GM12878 (cell line): ENCODE measurements at regions not wholly inside any gene's neighbourhood (a gene's known extent, or its start where the extent isn't known, plus 50 kb on each side); places are given as distances from the start of the nearest gene placed in this dataset.

Experiments
- ATAC-seq: fragments of 200-7000 bp; cut with Tn5 transposase; 3 replicates; pipeline ENCODE4 v1.9.1; 2020; ENCODE audit warnings: mild to moderate bottlenecking, moderate library complexity
- BruUV-seq: library from RNA; stranded (reverse); fragments of 400-500 nt; replicated peaks from 2 replicates; lab custom pipeline; 2021; lab: Mats Ljungman, UMichigan
- CTCF ChIA-PET: fragments of 300-600 bp; sonication (Branson Sonifier 250); formaldehyde crosslinking; extraction: SDS; loops from one replicate; lab custom pipeline; 2021; ENCODE audit warnings: inconsistent platforms; lab: Yijun Ruan, JAX
- POLR2A ChIA-PET: fragments of 350-600 bp; formaldehyde crosslinking; extraction: SDS; loops from one replicate; lab custom pipeline; 2021; ENCODE audit warnings: inconsistent platforms; lab: Charles Lee
- RAD21 ChIA-PET: fragments of 300-600 bp; sonication (Branson Sonifier 250); formaldehyde crosslinking; loops from one replicate; lab custom pipeline; 2023; ENCODE audit warnings: antibody characterized with exemption; ENCODE audit not compliant: unreplicated experiment; lab: Charles Lee
- SMC1A ChIA-PET: fragments of 300-600 bp; sonication (Branson Sonifier 250); formaldehyde crosslinking; loops from one replicate; lab custom pipeline; 2023; ENCODE audit not compliant: unreplicated experiment, uncharacterized antibody; lab: Charles Lee
- DNase-seq: peaks from one replicate; pipeline ENCODE4 v3.0.0-alpha.2; 2011; ENCODE audit warnings: low read depth, low spot score
- FAIRE-seq: peaks from 3 replicates; lab custom pipeline; 2011; peaks lifted over from hg19 to GRCh38; lab: Jason Lieb, UNC
- H2AFZ ChIP-seq: 2 replicates; pipeline ENCODE4 v1.6.0; 2011; ENCODE audit warnings: low read depth, low read length, control low read depth; ENCODE audit not compliant: control insufficient read depth
- H3K27ac ChIP-seq: 2 replicates; pipeline ENCODE4 v1.5.1; 2011; ENCODE audit warnings: control low read depth; ENCODE audit not compliant: control insufficient read depth, insufficient read depth
- H3K27me3 ChIP-seq, 2 experiments: replicated peaks in 1 of 2; 2 replicates each; pipeline versions ENCODE4 v1.6.0 to v1.6.1; 2011; ENCODE audit warnings: low read length in 1 of 2; ENCODE audit not compliant: control insufficient read depth in 2 of 2, insufficient read depth in 2 of 2
- H3K36me3 ChIP-seq, 2 experiments: 2 replicates each; pipeline ENCODE4 v1.5.1; 2011; ENCODE audit warnings: low read length in 1 of 2; ENCODE audit not compliant: control insufficient read depth in 2 of 2, insufficient read depth in 2 of 2
- H3K4me1 ChIP-seq: 2 replicates; pipeline ENCODE4 v1.6.1; 2011; ENCODE audit warnings: mild to moderate bottlenecking, low read length, moderate library complexity, mixed read lengths; ENCODE audit not compliant: control insufficient read depth, insufficient read depth
- H3K4me2 ChIP-seq: 2 replicates; pipeline ENCODE4 v1.6.0; 2011; ENCODE audit warnings: control low read depth; ENCODE audit not compliant: control insufficient read depth, insufficient read depth
- H3K4me3 ChIP-seq: fragments of 200-600 bp; sonication (generic); 2 replicates; pipeline ENCODE4 v1.5.1; 2016
- H3K79me2 ChIP-seq: 2 replicates; pipeline ENCODE4 v1.6.0; 2011; ENCODE audit warnings: low read length; ENCODE audit not compliant: control insufficient read depth, insufficient read depth
- H3K9ac ChIP-seq: 2 replicates; pipeline ENCODE4 v1.8.0; 2011; ENCODE audit warnings: low read length, control low read depth, mixed read lengths; ENCODE audit not compliant: control insufficient read depth, insufficient read depth
- H3K9me3 ChIP-seq: replicated peaks from 3 replicates; pipeline ENCODE4 v1.5.1; 2011; ENCODE audit warnings: mild to moderate bottlenecking, low read length; ENCODE audit not compliant: control insufficient read depth, insufficient read depth
- H4K20me1 ChIP-seq: 2 replicates; pipeline ENCODE4 v1.6.0; 2011; ENCODE audit not compliant: control insufficient read depth, insufficient read depth
- MYB ChIP-seq: fragments of 150-350 bp; IDR thresholded peaks from 2 replicates; pipeline ENCODE4 v1.6.1; 2014; ENCODE audit warnings: mild to moderate bottlenecking, low read depth, low read length, borderline replicate concordance
- SIX5 ChIP-seq: IDR thresholded peaks from 2 replicates; pipeline ENCODE4 v1.6.1; 2011; ENCODE audit warnings: mild to moderate bottlenecking, low read depth, low read length, moderate library complexity; ENCODE audit not compliant: severe bottlenecking
- SUPT20H ChIP-seq: IDR thresholded peaks from 2 replicates; pipeline ENCODE4 v1.6.1; 2011; ENCODE audit warnings: low read depth, mild to moderate bottlenecking, low read length, moderate library complexity, borderline replicate concordance; ENCODE audit not compliant: control insufficient read depth
- SUZ12 ChIP-seq: fragments of 200-600 bp; sonication (generic); IDR thresholded peaks from one replicate; pipeline ENCODE4 v1.6.1; 2018; ENCODE audit warnings: antibody characterized with exemption, mild to moderate bottlenecking; ENCODE audit not compliant: unreplicated experiment
- YY1 ChIP-seq: IDR thresholded peaks from 2 replicates; pipeline ENCODE4 v1.6.1; 2011; ENCODE audit warnings: low read depth, mild to moderate bottlenecking, low read length
- WGBS: methylation state at CpG from one replicate; pipeline ENCODE4 v1.1.6; 2016; ENCODE audit warnings: low lambda C conversion rate; ENCODE audit not compliant: insufficient replicate concordance, insufficient coverage; ENCODE audit errors: missing lambda C conversion rate; 5-methylcytosine and 5-hydroxymethylcytosine counted together
- in situ Hi-C: fragments of 300-500 bp; cut with MboI; formaldehyde crosslinking; loops from 9 replicates; pipeline ENCODE4 v1.14.3; 2018; ENCODE audit warnings: mixed read lengths
- intact Hi-C: fragments of 100-400 bp; cut with micrococcal nuclease; formaldehyde crosslinking; loops from one replicate; pipeline ENCODE4 v1.14.2; 2022; ENCODE audit not compliant: unreplicated experiment
- TF ChIP-seq, protein P1 (sequence below): fragments of 450-650 bp; formaldehyde crosslinking; IDR thresholded peaks from 2 replicates; pipeline ENCODE4 v1.4.0; 2022; ENCODE audit warnings: mild to moderate bottlenecking, moderate library complexity

- 7% methylated on average over 4 of the region's 4 CpGs for WGBS
- ChIA-PET POLR2A (interaction anchor here (0.6 kb wide), 1 partner anchor 201 kb away, joined by 3 read pairs; no protein-coding TSS in a partner anchor), SMC1A (no interaction called here)
- BruUV-seq = no TSS peak
- no peak for TF ChIP-seq SUZ12
- TF ChIP-seq, protein P1, sequence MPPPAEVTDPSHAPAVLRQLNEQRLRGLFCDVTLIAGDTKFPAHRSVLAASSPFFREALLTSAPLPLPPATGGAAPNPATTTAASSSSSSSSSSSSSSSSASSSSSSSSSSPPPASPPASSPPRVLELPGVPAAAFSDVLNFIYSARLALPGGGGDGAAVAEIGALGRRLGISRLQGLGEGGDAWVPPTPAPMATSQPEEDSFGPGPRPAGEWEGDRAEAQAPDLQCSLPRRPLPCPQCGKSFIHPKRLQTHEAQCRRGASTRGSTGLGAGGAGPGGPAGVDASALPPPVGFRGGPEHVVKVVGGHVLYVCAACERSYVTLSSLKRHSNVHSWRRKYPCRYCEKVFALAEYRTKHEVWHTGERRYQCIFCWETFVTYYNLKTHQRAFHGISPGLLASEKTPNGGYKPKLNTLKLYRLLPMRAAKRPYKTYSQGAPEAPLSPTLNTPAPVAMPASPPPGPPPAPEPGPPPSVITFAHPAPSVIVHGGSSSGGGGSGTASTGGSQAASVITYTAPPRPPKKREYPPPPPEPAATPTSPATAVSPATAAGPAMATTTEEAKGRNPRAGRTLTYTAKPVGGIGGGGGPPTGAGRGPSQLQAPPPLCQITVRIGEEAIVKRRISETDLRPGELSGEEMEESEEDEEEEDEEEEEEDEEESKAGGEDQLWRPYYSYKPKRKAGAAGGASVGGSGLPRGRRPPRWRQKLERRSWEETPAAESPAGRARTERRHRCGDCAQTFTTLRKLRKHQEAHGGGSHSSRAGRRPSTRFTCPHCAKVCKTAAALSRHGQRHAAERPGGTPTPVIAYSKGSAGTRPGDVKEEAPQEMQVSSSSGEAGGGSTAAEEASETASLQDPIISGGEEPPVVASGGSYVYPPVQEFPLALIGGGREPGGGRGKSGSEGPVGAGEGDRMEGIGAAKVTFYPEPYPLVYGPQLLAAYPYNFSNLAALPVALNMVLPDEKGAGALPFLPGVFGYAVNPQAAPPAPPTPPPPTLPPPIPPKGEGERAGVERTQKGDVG (CRISPR knock-in tag) = no peak
- no peak for TF ChIP-seq YY1
- TF ChIP-seq SUPT20H = no peak
- TF ChIP-seq MYB = no peak
- TF ChIP-seq SIX5 = no peak
- TF ChIP-seq, all 136 proteins: peak for 0
- DNase-seq (no peak), FAIRE-seq (no peak), ATAC-seq (no peak)
- Histone ChIP-seq H3K9ac (no peak overlapping the region), H3K27me3 (peaks cover 0 to 2% of the 10 kb centered on the region in 2 experiments; a peak in 1 of 4 replicates), H3K4me1 (no peaks in the 10 kb centered on the region), H3K9me3 (no peaks in the 10 kb centered on the region), H3K79me2 (no peaks in the 10 kb centered on the region), H4K20me1 (no peaks in the 10 kb centered on the region), H3K27ac (no peak overlapping the region), H3K36me3 (no peaks in the 10 kb centered on the region), H3K4me2 (no peak overlapping the region), H2AFZ (no peak overlapping the region), H3K4me3 (no peak overlapping the region)
- intact Hi-C loops = no loop called here
- ChIA-PET CTCF (interaction anchor here (0.6 to 1.3 kb wide), 2 partner anchors 19 to 88 kb away, joined by 3 read pairs; no protein-coding TSS in a partner anchor), RAD21 (no interaction called here)
- in situ Hi-C loops = no loop called here
These were observed 136.0 kb downstream of the NR2F2 start for GRCh38 chr15:96466389-96466947.
